Esophagus muscularis mucosa (tissue), 4 donors: ENCODE measurements at regions not wholly inside any gene's neighbourhood (a gene's known extent, or its start where the extent isn't known, plus 50 kb on each side); places are given as distances from the start of the nearest gene placed in this dataset.

Experiments used
- CTCF ChIP-seq, 3 experiments: fragments of 200-600 bp in 2 of 3; fragments of 450-650 bp in 1 of 3; sonication (generic) in 2 of 3; IDR thresholded peaks; one replicate each; pipeline ENCODE4 v1.5.1; 2017 to 2019; ENCODE audit warnings: antibody characterized with exemption in 3 of 3, mild to moderate bottlenecking in 2 of 3, moderate library complexity in 1 of 3
- EP300 ChIP-seq: sonication (generic); formaldehyde crosslinking; IDR thresholded peaks from one replicate; pipeline ENCODE4 v1.6.1; 2017; ENCODE audit warnings: antibody characterized with exemption
- POLR2A ChIP-seq: fragments of 450-650 bp; IDR thresholded peaks from one replicate; pipeline ENCODE4 v1.6.1; 2017; ENCODE audit warnings: antibody characterized with exemption, moderate library complexity, mild to moderate bottlenecking, low read depth

GRCh38 chr13:84239032-84239431 is 356.8 kb upstream of the SLITRK1 start:
- TF ChIP-seq CTCF (IDR thresholded peaks at IDR 0.05) (no peak), EP300 (no peak), POLR2A (no peak)
